Nephron (organoid): ENCODE measurements at regions not wholly inside any gene's neighbourhood (a gene's known extent, or its start where the extent isn't known, plus 50 kb on each side); places are given as distances from the start of the nearest gene placed in this dataset.
A peak's percentile ranks its signal among the peaks of the same experiment; 100 is the strongest.

ENCODE experiments used
- H3K27ac Mint-ChIP-seq, 3 experiments: 2 replicates each; pipeline ENCODE4 v1.8.0; 2020; ENCODE audit warnings: mixed read lengths in 3 of 3, mild to moderate bottlenecking in 2 of 3, moderate library complexity in 1 of 3
- H3K27me3 Mint-ChIP-seq: 2 replicates; pipeline ENCODE4 v1.8.0; 2021; ENCODE audit warnings: low read depth, mild to moderate bottlenecking, moderate library complexity, mixed read lengths
- H3K36me3 Mint-ChIP-seq: 2 replicates; pipeline ENCODE4 v1.8.0; 2020; ENCODE audit warnings: low read depth, mixed read lengths
- H3K4me1 Mint-ChIP-seq: 2 replicates; pipeline ENCODE4 v1.8.0; 2020; ENCODE audit warnings: mixed read lengths
- H3K4me3 Mint-ChIP-seq, 3 experiments: 2 replicates each; pipeline ENCODE4 v1.8.0; 2020; ENCODE audit warnings: mild to moderate bottlenecking in 3 of 3, mixed read lengths in 3 of 3, moderate library complexity in 2 of 3
- H3K9me3 Mint-ChIP-seq: 2 replicates; pipeline ENCODE4 v1.8.0; 2020; ENCODE audit warnings: mixed read lengths
- TF ChIP-seq, protein P1 (sequence below), 3 experiments: fragments of 200-600 bp; sonication (generic); IDR thresholded peaks; one replicate each; pipeline ENCODE4 v1.5.0; 2021; ENCODE audit warnings: antibody characterized with exemption in 3 of 3; ENCODE audit not compliant: unreplicated experiment in 3 of 3

GRCh38 chr3:159219231-159219630 is 417.4 kb downstream of the MFSD1 start:
- Mint-ChIP-seq H3K36me3 (no peaks in the 10 kb centered on the region), H3K27me3 (no peaks in the 10 kb centered on the region), H3K4me1 (no peaks in the 10 kb centered on the region), H3K4me3 (no peak overlapping the region), H3K27ac (no peak overlapping the region), H3K9me3 (no peaks in the 10 kb centered on the region)
- TF ChIP-seq, protein P1, sequence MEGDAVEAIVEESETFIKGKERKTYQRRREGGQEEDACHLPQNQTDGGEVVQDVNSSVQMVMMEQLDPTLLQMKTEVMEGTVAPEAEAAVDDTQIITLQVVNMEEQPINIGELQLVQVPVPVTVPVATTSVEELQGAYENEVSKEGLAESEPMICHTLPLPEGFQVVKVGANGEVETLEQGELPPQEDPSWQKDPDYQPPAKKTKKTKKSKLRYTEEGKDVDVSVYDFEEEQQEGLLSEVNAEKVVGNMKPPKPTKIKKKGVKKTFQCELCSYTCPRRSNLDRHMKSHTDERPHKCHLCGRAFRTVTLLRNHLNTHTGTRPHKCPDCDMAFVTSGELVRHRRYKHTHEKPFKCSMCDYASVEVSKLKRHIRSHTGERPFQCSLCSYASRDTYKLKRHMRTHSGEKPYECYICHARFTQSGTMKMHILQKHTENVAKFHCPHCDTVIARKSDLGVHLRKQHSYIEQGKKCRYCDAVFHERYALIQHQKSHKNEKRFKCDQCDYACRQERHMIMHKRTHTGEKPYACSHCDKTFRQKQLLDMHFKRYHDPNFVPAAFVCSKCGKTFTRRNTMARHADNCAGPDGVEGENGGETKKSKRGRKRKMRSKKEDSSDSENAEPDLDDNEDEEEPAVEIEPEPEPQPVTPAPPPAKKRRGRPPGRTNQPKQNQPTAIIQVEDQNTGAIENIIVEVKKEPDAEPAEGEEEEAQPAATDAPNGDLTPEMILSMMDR (IDR thresholded peaks at IDR 0.05; ENCODE audit: unreplicated experiment in 3 of 3) = no peak

DNA sequence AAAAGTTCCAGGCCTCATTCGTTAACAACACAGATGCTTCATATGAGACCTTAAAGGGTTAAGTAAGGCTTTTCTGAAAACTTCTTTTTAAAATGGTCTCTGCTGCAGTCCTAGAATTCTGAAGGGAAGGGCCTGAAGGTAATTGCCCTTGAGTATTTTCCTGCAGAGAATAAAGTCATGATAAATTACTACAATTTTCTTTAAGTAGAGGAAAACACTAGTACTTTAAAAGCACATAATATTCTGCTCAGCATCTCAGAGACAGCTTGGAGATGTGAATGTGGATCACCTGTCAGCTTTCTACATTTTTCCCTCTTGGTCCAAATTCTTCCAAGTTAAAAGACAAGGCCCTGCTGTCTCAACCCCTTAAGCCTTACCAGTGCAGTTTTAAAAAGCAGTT is 419.5 kb downstream of the MFSD1 start:
- H3K36me3 Mint-ChIP-seq = no peaks in the 10 kb centered on the region
- no peak overlapping the region for H3K27ac Mint-ChIP-seq
- no peaks in the 10 kb centered on the region for H3K4me1 Mint-ChIP-seq
- TF ChIP-seq, protein P1 (IDR thresholded peaks at IDR 0.05; ENCODE audit: unreplicated experiment in 3 of 3) = no peak
- no peak overlapping the region for H3K4me3 Mint-ChIP-seq
- no peaks in the 10 kb centered on the region for H3K27me3 Mint-ChIP-seq
- no peaks in the 10 kb centered on the region for H3K9me3 Mint-ChIP-seq

DNA sequence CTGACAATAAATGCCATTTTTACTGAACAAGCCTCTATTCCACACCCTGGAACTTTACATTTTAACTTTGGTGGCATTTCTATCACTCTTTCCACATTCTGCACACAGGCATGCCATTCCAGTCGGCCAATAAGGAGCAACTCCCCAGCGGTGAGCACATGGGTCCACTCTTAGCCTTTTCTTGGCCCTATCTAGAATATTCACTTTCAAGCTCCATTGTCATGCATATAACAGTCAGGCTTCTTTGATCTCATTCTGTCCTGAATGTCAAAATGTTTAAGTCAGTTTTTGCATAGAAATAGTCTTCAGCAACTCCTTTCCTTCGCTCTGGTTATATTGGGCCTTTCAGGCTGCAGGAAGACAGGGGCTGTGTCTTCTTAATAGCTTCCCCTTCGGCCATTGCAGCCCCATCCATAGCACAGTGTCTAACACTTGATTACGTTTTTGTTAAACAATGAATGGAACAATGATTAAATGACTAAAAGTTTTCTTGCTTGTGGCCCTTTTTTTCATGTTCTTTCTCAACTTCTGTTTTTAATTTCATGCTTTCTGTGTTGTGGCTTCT is 427.3 kb downstream of the MFSD1 start:
- Mint-ChIP-seq H3K4me1 (peaks cover 8% of the 10 kb centered on the region), H3K36me3 (no peaks in the 10 kb centered on the region), H3K27ac (no peak overlapping the region), H3K4me3 (no peak overlapping the region), H3K9me3 (peaks cover 5% of the 10 kb centered on the region), H3K27me3 (peaks cover 3% of the 10 kb centered on the region)
- TF ChIP-seq, protein P1 (IDR thresholded peaks at IDR 0.05; ENCODE audit: unreplicated experiment in 3 of 3) = no peak

- H3K9me3 Mint-ChIP-seq = peaks cover 5% of the 10 kb centered on the region
- H3K27ac Mint-ChIP-seq = no peak overlapping the region
- TF ChIP-seq, protein P1 (IDR thresholded peaks at IDR 0.05; ENCODE audit: unreplicated experiment in 3 of 3) = no peak
- peaks cover 3% of the 10 kb centered on the region for H3K27me3 Mint-ChIP-seq
- no peak overlapping the region for H3K4me3 Mint-ChIP-seq
- H3K36me3 Mint-ChIP-seq = no peaks in the 10 kb centered on the region
- peaks cover 27% of the 10 kb centered on the region for H3K4me1 Mint-ChIP-seq
These were observed 431.1 kb downstream of the MFSD1 start for GRCh38 chr3:159232966-159233365.

- H3K36me3 Mint-ChIP-seq = no peaks in the 10 kb centered on the region
- peaks cover 35% of the 10 kb centered on the region for H3K4me1 Mint-ChIP-seq
- H3K27me3 Mint-ChIP-seq = no peaks in the 10 kb centered on the region
- TF ChIP-seq, protein P1 (IDR thresholded peaks at IDR 0.05; ENCODE audit: unreplicated experiment in 3 of 3) = no peak
- H3K9me3 Mint-ChIP-seq = peaks cover 5% of the 10 kb centered on the region
- H3K4me3 Mint-ChIP-seq = no peak overlapping the region
- no peak overlapping the region for H3K27ac Mint-ChIP-seq
These were observed 431.9 kb downstream of the MFSD1 start for GRCh38 chr3:159233734-159234133.

DNA sequence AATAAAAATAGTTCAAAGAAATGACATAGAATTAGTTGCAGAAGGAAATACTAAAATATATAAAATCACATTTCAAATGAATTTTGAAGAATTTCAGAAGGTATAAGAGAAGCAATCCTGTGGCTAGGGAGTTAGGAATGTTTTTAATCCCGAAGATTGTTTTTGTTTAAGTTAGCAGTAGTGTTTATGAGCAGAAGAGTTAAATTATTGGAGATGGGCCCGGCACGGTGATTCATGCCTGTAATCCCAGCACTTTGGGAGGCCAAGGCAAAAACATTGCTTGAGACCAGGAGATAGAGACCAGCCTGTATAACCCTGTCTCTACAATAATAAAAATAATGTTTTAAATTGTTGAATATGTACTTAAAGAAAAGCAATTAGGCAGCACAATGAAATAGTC is 432.5 kb downstream of the MFSD1 start:
- Mint-ChIP-seq H3K27ac (peak overlapping the region in 2 of 3 experiments; percentile 19 to 49), H3K9me3 (peaks cover 5% of the 10 kb centered on the region), H3K36me3 (no peaks in the 10 kb centered on the region), H3K27me3 (no peaks in the 10 kb centered on the region), H3K4me3 (no peak overlapping the region), H3K4me1 (peaks cover 36% of the 10 kb centered on the region)
- TF ChIP-seq, protein P1 (IDR thresholded peaks at IDR 0.05; ENCODE audit: unreplicated experiment in 3 of 3) = no peak
